ENCODE measurements at regions not wholly inside any gene's neighbourhood (a gene's known extent, or its start where the extent isn't known, plus 50 kb on each side); places are given as distances from the start of the nearest gene placed in this dataset.
"Not testable (repeated sequence)": the region's sequence is repeated elsewhere in the genome, so short reads cannot be mapped to it uniquely, and the experiment has no call there.

- no peak for DNase-seq (ENCODE audit: low read depth, low spot score)
These were observed 73.9 kb upstream of the WASF3 start for GRCh38 chr13:26483546-26483945.

DNA sequence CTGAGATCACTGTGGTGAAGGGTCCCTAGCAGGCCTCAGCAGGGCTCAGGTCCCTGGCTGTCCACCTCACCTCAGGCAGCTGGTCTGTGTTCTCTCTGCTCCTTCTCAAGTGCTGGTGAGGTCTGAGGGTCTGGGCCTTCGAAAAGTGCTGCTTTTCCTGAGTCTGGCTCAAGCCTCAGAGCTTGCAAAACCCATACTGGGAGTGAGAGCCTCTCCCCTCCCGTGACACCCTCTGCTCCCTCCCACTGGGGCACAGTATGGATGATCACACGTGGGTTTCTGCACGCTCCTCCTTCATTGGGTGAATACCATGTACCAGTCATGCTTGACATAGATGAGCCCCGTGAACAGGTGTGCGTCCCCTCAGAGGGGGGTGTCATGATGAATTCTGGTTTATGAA lies 73.3 kb upstream of the WASF3 start:
- DNase-seq (ENCODE audit: low read depth, low spot score) = no peak

DNA sequence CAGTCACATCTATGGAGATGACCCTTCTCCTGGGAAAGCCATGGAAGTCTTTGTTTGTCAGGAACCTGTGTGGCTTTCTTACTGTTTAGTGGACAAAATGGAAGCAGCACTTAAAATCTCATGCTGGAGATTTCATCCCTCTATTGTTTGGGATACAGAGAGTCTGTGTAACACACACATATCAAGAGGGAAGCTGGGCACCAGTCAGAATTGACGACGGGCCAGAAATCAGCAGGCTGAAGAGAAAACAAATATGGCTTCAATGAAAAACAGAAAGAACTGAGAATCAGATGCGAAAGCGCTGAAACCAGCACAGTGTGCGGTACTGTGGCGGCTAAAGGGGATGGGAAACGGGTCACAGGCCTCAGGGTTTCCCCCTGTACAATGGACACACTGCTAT lies 72.2 kb upstream of the WASF3 start:
- DNase-seq (ENCODE audit: low read depth, low spot score) = no peak

DNA sequence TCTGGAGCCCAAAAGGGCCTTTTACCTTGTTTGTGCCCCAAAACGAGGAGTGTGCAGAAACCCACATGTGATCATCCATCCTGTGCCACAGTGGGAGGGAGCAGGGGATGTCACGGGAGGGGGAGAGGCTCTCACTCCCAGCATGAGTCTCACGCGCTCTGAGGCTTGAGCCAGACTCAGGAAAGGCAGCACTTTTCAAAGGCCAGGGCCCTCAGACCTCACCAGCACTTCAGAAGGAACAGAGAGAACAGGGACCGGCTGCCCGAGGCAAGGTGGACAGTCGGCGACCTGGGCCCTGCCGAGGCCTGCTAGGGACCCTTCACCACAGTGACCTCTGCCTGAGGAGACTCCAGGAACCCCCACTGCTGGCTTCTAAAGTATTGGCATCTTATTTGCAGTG lies 71.7 kb upstream of the WASF3 start:
- DNase-seq (ENCODE audit: low read depth, low spot score) = no peak

- DNase-seq (ENCODE audit: low read depth, low spot score) = no peak
These were observed 70.9 kb upstream of the WASF3 start for GRCh38 chr13:26486550-26486949.

DNA sequence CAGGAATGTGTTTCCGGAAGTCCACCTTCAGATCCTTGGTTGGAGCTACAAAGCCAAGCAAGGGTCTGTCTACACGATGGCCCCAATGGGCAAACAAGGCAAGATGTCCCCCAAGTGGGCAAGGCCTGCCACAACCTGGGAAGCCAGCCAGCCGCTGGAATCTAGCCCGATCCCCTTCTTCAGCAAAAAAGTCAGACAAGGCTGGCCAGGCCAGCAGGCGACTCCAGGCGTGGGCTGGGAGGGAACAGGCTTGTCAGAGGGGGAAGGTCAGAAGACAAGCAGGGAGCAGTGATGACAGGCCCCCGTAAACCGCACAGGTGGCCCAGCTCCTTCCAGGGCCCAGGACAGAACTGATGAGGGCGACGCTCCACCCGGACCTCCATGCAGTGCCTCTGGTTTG lies 69.7 kb upstream of the WASF3 start:
- DNase-seq (ENCODE audit: low read depth, low spot score) = no peak

DNA sequence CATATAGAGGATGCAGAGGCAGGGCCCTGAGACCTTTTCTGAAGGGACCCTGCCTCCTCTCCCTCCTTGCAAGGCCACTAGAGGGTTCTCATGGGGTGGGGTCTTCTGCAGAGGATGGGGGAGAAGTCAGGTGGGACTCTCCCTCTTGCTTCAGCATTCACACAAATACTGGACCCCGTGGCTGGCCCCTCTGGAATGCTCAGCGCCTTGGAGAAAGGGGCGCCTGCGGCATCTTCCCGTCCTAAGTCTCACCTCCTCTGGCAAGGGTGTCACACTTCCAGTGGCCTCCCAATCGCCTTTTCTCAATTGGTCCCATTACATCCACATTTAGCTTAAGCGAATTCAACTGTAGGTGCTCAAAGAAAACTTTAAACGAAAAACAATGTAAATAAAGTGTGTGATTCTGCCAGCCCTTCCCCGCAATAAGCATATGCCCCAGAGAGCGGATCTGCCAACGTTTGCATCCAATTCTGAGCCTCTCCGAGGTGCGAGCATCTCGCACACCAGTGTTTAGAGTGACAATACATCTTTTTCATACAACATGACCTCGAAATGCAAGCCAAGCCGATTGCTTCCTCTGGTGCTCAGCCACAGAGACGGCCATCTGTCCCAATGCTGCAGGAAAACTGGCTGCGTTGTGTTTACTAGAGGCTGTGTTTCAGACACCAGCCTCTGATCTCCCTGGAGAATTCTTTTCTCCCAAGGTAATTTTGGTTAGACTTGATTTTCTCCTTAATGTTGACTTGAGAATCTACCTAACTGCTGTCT lies 69.1 kb upstream of the WASF3 start:
- DNase-seq (ENCODE audit: low read depth, low spot score) = no peak

DNA sequence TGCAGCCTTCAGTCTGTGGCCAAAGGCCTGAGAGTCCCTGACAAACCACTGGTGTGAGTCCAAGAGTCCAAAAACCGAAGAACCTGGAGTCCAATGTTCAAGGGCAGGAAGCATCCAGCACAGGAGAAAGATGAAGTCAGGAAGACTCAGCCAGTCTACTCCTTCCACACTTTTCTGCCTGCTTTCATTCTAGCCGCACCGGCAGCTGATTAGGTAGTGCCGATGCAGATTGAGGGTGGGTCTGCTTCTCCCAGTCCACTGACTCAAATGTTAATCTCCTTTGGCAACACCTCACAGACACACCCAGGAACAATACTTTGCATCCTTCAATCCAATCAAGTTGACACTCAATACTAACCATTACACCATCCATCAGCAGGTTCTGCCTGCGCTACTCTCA lies 65.2 kb upstream of the WASF3 start:
- DNase-seq (ENCODE audit: low read depth, low spot score) = not testable (repeated sequence)

DNA sequence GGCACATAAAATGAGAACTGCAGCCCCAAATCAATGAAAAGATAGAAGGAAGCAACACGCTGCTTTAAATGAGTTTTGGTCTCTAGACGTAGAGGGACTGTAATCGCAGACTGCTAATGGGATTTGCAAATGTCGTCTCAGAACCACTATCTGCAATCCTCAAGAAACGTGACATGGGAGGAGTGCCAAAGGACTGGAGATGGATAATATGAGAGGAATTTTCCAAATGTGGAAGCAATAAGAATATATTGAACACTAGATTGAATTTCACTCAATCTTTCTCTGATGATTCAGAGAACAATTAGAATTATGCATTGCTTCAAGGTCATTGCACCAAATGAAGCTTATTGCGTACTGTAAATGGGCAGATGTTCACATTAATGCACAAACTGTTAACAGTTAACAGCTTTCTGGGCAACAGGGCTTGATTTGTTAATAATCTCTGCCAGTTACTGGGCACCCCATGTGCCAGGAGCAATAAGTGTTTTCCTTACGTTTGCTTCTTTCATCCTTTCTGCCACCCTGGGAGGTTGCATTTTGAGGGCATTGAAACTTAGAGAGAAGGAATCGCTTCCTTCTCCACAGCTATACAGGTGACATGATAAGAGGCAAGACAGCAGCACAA lies 62.8 kb upstream of the WASF3 start:
- DNase-seq (ENCODE audit: low read depth, low spot score) = no peak

DNA sequence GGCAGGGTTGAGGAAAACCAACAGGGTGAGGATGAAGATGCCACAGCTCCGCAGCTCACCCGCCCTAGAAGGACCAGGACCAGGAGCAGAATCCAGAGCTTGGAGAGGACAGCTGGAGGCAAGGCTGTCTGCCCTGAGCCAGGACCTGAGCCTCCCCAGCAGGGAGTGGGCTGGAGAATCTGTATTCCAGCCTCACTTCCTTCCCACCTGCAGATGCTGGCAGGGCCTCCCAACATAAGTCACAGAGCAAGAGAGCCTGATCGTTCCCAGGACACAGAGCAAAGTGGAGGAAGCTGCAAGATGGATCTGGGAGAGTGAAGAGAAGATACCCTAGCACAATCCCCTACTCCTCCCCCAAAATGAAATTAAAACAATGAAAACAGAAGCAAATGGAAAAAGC lies 61.7 kb upstream of the WASF3 start:
- DNase-seq (ENCODE audit: low read depth, low spot score) = no peak

DNA sequence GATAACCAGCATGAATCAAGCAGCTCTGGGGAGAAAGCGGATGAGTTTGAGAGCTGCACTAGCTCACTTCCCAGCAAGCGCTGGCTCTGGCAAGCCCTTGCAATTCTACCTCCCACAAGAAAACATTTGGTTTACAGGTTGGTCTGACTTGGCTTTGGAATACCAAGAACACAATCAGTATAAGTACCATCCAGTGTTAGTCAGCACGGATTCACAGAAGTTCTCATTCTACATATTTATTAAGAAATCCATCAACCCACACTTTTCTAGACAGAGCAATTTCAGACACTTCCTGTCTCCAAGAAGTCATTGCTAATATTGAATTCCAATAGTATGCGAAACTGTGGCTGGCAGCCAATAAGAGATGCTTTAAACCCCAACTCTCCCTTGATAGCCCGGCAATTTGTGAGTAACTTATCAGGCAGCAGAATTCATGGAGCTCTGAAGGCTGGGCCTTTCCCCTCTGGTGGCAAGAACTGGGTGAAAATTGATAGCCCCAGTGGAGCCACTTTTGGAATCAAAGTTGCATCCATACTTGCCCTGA lies 59.4 kb upstream of the WASF3 start:
- DNase-seq (ENCODE audit: low read depth, low spot score) = no peak

GRCh38 chr13:26498656-26499601 lies 58.6 kb upstream of the WASF3 start:
- no peak for DNase-seq (ENCODE audit: low read depth, low spot score)

GRCh38 chr13:26500618-26501320 lies 56.7 kb upstream of the WASF3 start:
- DNase-seq (ENCODE audit: low read depth, low spot score) = no peak

DNA sequence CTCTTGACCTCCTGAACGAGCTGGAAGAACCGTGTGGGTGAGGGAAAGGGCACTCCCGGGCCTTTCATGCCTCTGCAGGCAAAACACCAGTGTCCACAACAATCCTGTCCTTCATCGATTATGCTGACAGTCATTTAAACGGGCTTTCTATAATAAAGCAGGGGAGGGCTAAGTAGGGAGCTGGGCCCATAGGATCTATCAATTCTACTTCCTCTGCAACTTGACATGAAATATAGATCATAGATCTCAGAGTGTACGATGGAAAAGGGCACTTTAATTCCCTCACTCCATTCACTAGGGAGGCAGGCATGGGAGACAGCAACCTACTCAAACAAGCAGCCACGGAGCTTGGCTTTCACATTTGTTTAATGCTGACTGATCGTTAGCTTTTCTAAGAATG lies 55.8 kb upstream of the WASF3 start:
- DNase-seq (ENCODE audit: low read depth, low spot score) = no peak

DNA sequence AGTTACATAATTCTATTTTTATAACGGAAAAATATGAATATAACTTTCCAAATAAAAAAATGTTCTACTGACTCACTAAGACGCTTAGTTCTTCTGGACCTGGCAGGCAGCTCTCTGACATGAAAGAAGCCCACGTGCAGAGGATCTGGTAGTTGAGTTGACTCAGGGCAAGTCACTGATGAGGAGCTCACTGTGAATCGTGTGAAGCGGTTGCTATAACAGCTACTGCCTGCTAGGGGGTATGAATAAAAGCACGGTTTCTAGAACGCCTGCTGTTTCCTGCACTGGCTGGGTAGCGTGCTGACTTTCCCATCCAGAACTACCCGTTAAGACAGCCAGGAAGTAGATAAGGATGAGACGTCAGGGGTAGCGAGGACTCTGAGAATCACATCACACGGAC lies 54.7 kb upstream of the WASF3 start:
- peak; percentile 45 for DNase-seq (ENCODE audit: low read depth, low spot score)

- no peak for DNase-seq (ENCODE audit: low read depth, low spot score)
These were observed 53.5 kb upstream of the WASF3 start for GRCh38 chr13:26503826-26504594.
